LNCAP (cell line): ENCODE measurements at regions not wholly inside any gene's neighbourhood (a gene's known extent, or its start where the extent isn't known, plus 50 kb on each side); places are given as distances from the start of the nearest gene placed in this dataset.

Experiments
- CTCF ChIP-seq: fragments of 450-650 bp; IDR thresholded peaks from 2 replicates; pipeline ENCODE4 v1.5.1; 2017; ENCODE audit warnings: mild to moderate bottlenecking

GRCh38 chr6:92737983-92738382 lies 681.4 kb downstream of the EPHA7 start:
- TF ChIP-seq CTCF: no peak

DNA sequence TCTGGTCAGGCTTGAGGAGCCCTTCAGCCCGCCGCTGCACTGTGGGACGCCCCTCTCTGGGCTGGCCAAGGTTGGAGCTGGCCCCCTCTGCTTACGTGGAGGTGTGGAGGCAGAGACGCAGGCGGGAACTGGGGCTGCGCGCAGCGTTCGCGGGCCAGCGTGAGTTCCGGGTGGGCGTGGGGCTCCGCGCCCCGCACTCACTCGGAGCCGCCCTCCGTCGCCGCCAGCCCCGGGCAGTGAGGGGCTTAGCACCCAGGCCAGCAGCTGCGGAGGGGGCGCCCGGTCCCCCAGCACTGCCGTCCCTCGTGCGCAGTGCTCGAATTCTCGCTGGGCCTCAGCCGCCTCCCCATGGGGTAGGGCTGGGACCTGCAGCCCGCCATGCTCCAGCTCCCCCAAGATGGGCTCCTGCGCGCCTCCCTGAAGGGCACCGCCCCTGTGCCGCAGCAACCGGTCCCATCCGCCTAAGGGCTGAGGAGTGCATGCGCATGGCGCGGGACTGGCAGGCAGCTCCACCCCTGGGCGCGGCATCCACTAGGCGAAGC lies 695.9 kb downstream of the EPHA7 start:
- TF ChIP-seq CTCF: no peak

- TF ChIP-seq CTCF: no peak
Observed at GRCh38 chr6:92719773-92720172, 699.6 kb downstream of the EPHA7 start.

DNA sequence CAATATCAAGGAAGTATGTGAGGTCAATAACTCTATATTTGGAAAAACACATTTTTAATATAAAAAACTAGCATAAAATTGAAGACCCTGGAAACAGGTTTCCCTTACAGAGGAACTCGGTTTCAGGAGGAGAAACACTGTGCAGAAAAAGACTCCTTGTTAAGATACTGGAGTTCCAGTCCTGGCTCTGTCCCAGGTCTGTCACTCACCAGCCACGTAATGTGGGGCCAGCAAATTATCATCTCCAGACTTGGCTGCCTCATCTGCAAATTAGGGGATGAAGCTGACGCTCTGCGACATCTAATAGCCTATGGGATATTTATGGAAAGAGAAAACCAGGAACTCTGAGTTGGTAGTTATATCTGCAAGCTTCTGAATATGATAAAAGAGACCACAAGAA lies 702.7 kb downstream of the EPHA7 start:
- TF ChIP-seq CTCF: no peak

- TF ChIP-seq CTCF: no peak
Observed at GRCh38 chr6:92715991-92716390, 703.4 kb downstream of the EPHA7 start.

- TF ChIP-seq CTCF: no peak
Observed at GRCh38 chr6:92714346-92714745, 705.0 kb downstream of the EPHA7 start.

DNA sequence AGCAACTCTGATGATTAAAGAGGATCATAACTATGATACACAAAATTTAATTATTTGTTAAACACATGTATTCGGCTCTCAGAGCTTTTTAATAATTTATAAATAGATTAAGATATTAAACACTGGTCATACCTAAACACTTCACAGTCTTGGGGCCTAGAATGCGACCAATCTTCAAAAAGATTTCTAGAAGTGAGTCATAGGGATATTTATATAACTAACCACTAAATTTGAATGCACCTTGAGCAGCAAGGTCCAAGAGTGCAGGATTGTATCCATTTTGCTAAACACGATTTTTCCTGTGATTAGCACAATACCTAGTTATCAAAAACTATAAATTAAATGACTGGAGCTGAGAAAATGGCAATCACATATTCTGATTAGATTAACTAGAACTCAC lies 709.3 kb downstream of the EPHA7 start:
- TF ChIP-seq CTCF: no peak

DNA sequence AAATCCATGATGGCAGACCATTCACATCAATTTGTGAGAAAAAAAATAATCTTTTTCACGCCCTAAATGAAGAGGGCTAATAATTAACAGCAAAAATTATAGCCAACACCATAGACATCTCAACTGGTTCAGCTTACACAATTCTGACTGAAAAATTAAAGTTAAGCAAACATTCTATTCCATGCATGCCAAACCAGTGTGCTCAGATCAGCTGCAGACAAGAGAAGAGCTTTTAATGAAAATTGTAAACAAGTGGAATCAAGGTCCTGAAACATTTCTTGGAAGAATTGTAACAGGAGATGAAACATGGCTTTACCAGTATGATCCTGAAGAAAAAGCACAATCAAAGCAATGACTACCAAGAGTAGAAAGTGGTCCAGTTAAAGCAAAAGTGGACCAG lies 710.4 kb downstream of the EPHA7 start:
- TF ChIP-seq CTCF: no peak
